GM12878 (cell line): ENCODE measurements at regions not wholly inside any gene's neighbourhood (a gene's known extent, or its start where the extent isn't known, plus 50 kb on each side); places are given as distances from the start of the nearest gene placed in this dataset.

ENCODE experiments used
- ATAC-seq: fragments of 200-7000 bp; cut with Tn5 transposase; 3 replicates; pipeline ENCODE4 v1.9.1; 2020; ENCODE audit warnings: mild to moderate bottlenecking, moderate library complexity
- BruUV-seq: library from RNA; stranded (reverse); fragments of 400-500 nt; replicated peaks from 2 replicates; lab custom pipeline; 2021; lab: Mats Ljungman, UMichigan
- CTCF ChIA-PET: fragments of 300-600 bp; sonication (Branson Sonifier 250); formaldehyde crosslinking; extraction: SDS; loops from one replicate; lab custom pipeline; 2021; ENCODE audit warnings: inconsistent platforms; lab: Yijun Ruan, JAX
- POLR2A ChIA-PET: fragments of 350-600 bp; formaldehyde crosslinking; extraction: SDS; loops from one replicate; lab custom pipeline; 2021; ENCODE audit warnings: inconsistent platforms; lab: Charles Lee
- RAD21 ChIA-PET: fragments of 300-600 bp; sonication (Branson Sonifier 250); formaldehyde crosslinking; loops from one replicate; lab custom pipeline; 2023; ENCODE audit warnings: antibody characterized with exemption; ENCODE audit not compliant: unreplicated experiment; lab: Charles Lee
- SMC1A ChIA-PET: fragments of 300-600 bp; sonication (Branson Sonifier 250); formaldehyde crosslinking; loops from one replicate; lab custom pipeline; 2023; ENCODE audit not compliant: unreplicated experiment, uncharacterized antibody; lab: Charles Lee
- DNase-seq: peaks from one replicate; pipeline ENCODE4 v3.0.0-alpha.2; 2011; ENCODE audit warnings: low read depth, low spot score
- FAIRE-seq: peaks from 3 replicates; lab custom pipeline; 2011; peaks lifted over from hg19 to GRCh38; lab: Jason Lieb, UNC
- H2AFZ ChIP-seq: 2 replicates; pipeline ENCODE4 v1.6.0; 2011; ENCODE audit warnings: low read depth, low read length, control low read depth; ENCODE audit not compliant: control insufficient read depth
- H3K27ac ChIP-seq: 2 replicates; pipeline ENCODE4 v1.5.1; 2011; ENCODE audit warnings: control low read depth; ENCODE audit not compliant: control insufficient read depth, insufficient read depth
- H3K27me3 ChIP-seq, 2 experiments: replicated peaks in 1 of 2; 2 replicates each; pipeline versions ENCODE4 v1.6.0 to v1.6.1; 2011; ENCODE audit warnings: low read length in 1 of 2; ENCODE audit not compliant: control insufficient read depth in 2 of 2, insufficient read depth in 2 of 2
- H3K36me3 ChIP-seq, 2 experiments: 2 replicates each; pipeline ENCODE4 v1.5.1; 2011; ENCODE audit warnings: low read length in 1 of 2; ENCODE audit not compliant: control insufficient read depth in 2 of 2, insufficient read depth in 2 of 2
- H3K4me1 ChIP-seq: 2 replicates; pipeline ENCODE4 v1.6.1; 2011; ENCODE audit warnings: mild to moderate bottlenecking, low read length, moderate library complexity, mixed read lengths; ENCODE audit not compliant: control insufficient read depth, insufficient read depth
- H3K4me2 ChIP-seq: 2 replicates; pipeline ENCODE4 v1.6.0; 2011; ENCODE audit warnings: control low read depth; ENCODE audit not compliant: control insufficient read depth, insufficient read depth
- H3K4me3 ChIP-seq: fragments of 200-600 bp; sonication (generic); 2 replicates; pipeline ENCODE4 v1.5.1; 2016
- H3K79me2 ChIP-seq: 2 replicates; pipeline ENCODE4 v1.6.0; 2011; ENCODE audit warnings: low read length; ENCODE audit not compliant: control insufficient read depth, insufficient read depth
- H3K9ac ChIP-seq: 2 replicates; pipeline ENCODE4 v1.8.0; 2011; ENCODE audit warnings: low read length, control low read depth, mixed read lengths; ENCODE audit not compliant: control insufficient read depth, insufficient read depth
- H3K9me3 ChIP-seq: replicated peaks from 3 replicates; pipeline ENCODE4 v1.5.1; 2011; ENCODE audit warnings: mild to moderate bottlenecking, low read length; ENCODE audit not compliant: control insufficient read depth, insufficient read depth
- H4K20me1 ChIP-seq: 2 replicates; pipeline ENCODE4 v1.6.0; 2011; ENCODE audit not compliant: control insufficient read depth, insufficient read depth
- BACH1 ChIP-seq: fragments of 450-650 bp; IDR thresholded peaks from 2 replicates; pipeline ENCODE4 v1.6.1; 2017; ENCODE audit warnings: mild to moderate bottlenecking, borderline replicate concordance
- CEBPB ChIP-seq, 2 experiments: fragments of 150-350 bp in 1 of 2; IDR thresholded peaks; 2 replicates each; pipeline ENCODE4 v1.6.1; 2012 to 2014; ENCODE audit warnings: low read depth in 2 of 2, low read length in 2 of 2, borderline replicate concordance in 1 of 2, inconsistent platforms in 1 of 2
- CREB1 ChIP-seq: IDR thresholded peaks from 2 replicates; pipeline ENCODE4 v1.6.1; 2012; ENCODE audit warnings: low read depth, mild to moderate bottlenecking, inconsistent platforms
- ETV6 ChIP-seq, 2 experiments: fragments of 450-650 bp in 1 of 2; IDR thresholded peaks in 1 of 2; conservative IDR thresholded peaks in 1 of 2; 2 replicates each; pipeline ENCODE4 v1.6.1; 2014; ENCODE audit warnings: antibody characterized with exemption in 1 of 2, borderline replicate concordance in 1 of 2, low read depth in 1 of 2, mild to moderate bottlenecking in 1 of 2, moderate library complexity in 1 of 2
- FOXM1 ChIP-seq: IDR thresholded peaks from 2 replicates; pipeline ENCODE4 v1.6.1; 2012; ENCODE audit warnings: low read depth, mild to moderate bottlenecking, inconsistent platforms, low read length, moderate library complexity
- KDM1A ChIP-seq: fragments of 200-600 bp; sonication (generic); IDR thresholded peaks from 2 replicates; pipeline ENCODE4 v1.6.1; 2016; ENCODE audit warnings: borderline replicate concordance
- MEF2A ChIP-seq: IDR thresholded peaks from 2 replicates; pipeline ENCODE4 v1.6.1; 2011; ENCODE audit warnings: low read depth, mild to moderate bottlenecking, low read length, moderate library complexity; ENCODE audit not compliant: insufficient read depth
- NFIC ChIP-seq: IDR thresholded peaks from 2 replicates; pipeline ENCODE4 v1.6.1; 2012; ENCODE audit warnings: low read depth, mild to moderate bottlenecking, inconsistent platforms, low read length, moderate library complexity
- NFXL1 ChIP-seq: fragments of 450-650 bp; IDR thresholded peaks from 2 replicates; pipeline ENCODE4 v1.6.1; 2017; ENCODE audit warnings: antibody characterized with exemption, mild to moderate bottlenecking, borderline replicate concordance
- SRF ChIP-seq, 2 experiments: IDR thresholded peaks; 2 replicates each; pipeline ENCODE4 v1.6.1; 2011; ENCODE audit warnings: low read depth in 2 of 2, low read length in 2 of 2, mild to moderate bottlenecking in 1 of 2, moderate library complexity in 1 of 2
- ZNF622 ChIP-seq: fragments of 450-650 bp; IDR thresholded peaks from 2 replicates; pipeline ENCODE4 v1.6.1; 2017; ENCODE audit warnings: mild to moderate bottlenecking, inconsistent platforms
- WGBS: methylation state at CpG from one replicate; pipeline ENCODE4 v1.1.6; 2016; ENCODE audit warnings: low lambda C conversion rate; ENCODE audit not compliant: insufficient replicate concordance, insufficient coverage; ENCODE audit errors: missing lambda C conversion rate; 5-methylcytosine and 5-hydroxymethylcytosine counted together
- in situ Hi-C: fragments of 300-500 bp; cut with MboI; formaldehyde crosslinking; loops from 9 replicates; pipeline ENCODE4 v1.14.3; 2018; ENCODE audit warnings: mixed read lengths
- intact Hi-C: fragments of 100-400 bp; cut with micrococcal nuclease; formaldehyde crosslinking; loops from one replicate; pipeline ENCODE4 v1.14.2; 2022; ENCODE audit not compliant: unreplicated experiment
- TF ChIP-seq, protein P1 (sequence below): IDR thresholded peaks from 2 replicates; pipeline ENCODE4 v1.6.1; 2012; ENCODE audit warnings: low read depth, low read length, improper control_type of control experiment

DNA sequence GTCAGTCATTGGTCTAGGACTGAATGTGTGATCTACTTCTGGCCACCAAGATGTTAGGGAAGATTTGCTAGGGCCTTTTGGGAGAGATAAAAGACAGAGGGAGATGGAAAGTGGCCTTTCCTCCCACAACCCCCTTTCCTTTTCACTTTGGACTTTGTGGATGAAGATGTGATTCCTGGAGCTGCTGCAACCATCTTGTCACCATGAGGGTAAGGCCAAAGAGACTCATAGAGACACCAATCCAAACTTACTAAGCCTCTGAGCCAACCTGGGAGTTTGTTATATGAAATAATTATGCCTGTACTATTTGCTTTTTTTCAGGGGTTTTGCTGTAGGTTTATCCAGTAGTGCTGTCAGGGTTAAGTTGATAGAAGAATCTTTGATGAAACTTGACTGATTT is 111.8 kb upstream of the SMIM23 start (continued):
- TF ChIP-seq MEF2A = no peak

DNA sequence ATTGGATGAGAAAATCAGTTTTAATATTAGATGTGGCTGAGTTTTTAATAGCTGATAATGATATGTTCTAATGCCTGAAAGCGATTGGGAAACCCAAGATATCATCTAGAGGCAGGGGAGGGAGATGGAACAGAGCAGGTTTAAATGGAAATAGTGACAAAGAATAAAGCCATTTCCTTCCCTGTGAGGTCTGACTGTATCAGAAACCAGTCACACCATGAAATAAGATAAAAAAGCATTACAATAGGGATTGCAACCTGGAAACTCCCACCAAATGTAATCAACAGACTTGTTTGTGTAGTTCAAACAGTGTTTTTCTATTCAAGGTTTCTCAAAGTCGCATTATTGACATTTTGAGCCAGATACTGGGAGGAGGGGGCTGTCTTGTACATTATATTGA is 110.1 kb upstream of the SMIM23 start:
- ChIA-PET POLR2A (no interaction called here), CTCF (no interaction called here), RAD21 (no interaction called here), SMC1A (no interaction called here)
- FAIRE-seq (no peak), ATAC-seq (no peak), DNase-seq (no peak)
- in situ Hi-C loops (no loop called here), intact Hi-C loops (no loop called here)
- no TSS peak for BruUV-seq
- Histone ChIP-seq H3K79me2 (no peaks in the 10 kb centered on the region), H3K36me3 (no peaks in the 10 kb centered on the region), H3K9me3 (no peaks in the 10 kb centered on the region), H3K9ac (no peak overlapping the region), H3K27me3 (no peaks in the 10 kb centered on the region; a peak in 3 of 4 replicates), H3K4me2 (no peak overlapping the region), H3K27ac (no peak overlapping the region), H3K4me1 (no peaks in the 10 kb centered on the region), H4K20me1 (no peaks in the 10 kb centered on the region), H2AFZ (no peak overlapping the region), H3K4me3 (no peak overlapping the region)
- TF ChIP-seq KDM1A (no peak), SRF (IDR thresholded peaks at IDR 0.05; ENCODE audit: low read depth in 2 of 2, low read length in 2 of 2) (no peak), NFIC (no peak), CREB1 (no peak), NFXL1 (no peak), ETV6 (conservative IDR thresholded peaks at IDR 0.05 in 1 of 2, IDR thresholded peaks at IDR 0.05 in 1 of 2; ENCODE audit: borderline replicate concordance in 1 of 2, low read depth in 1 of 2) (no peak), FOXM1 (no peak), CEBPB (IDR thresholded peaks at IDR 0.05; ENCODE audit: borderline replicate concordance in 1 of 2, low read depth in 2 of 2, low read length in 2 of 2) (no peak), ZNF622 (no peak), BACH1 (no peak)
- TF ChIP-seq, protein P1, sequence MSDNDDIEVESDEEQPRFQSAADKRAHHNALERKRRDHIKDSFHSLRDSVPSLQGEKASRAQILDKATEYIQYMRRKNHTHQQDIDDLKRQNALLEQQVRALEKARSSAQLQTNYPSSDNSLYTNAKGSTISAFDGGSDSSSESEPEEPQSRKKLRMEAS = no peak
- 0% methylated on average over 2 of the region's 2 CpGs for WGBS
